HepG2 (cell line): ENCODE measurements at regions not wholly inside any gene's neighbourhood (a gene's known extent, or its start where the extent isn't known, plus 50 kb on each side); places are given as distances from the start of the nearest gene placed in this dataset.
A peak's percentile ranks its signal among the peaks of the same experiment; 100 is the strongest.

Experiments
- ATAC-seq: fragments of 200-7000 bp; cut with Tn5 transposase; 3 replicates; pipeline ENCODE4 v1.9.1; 2020; ENCODE audit warnings: mild to moderate bottlenecking, moderate library complexity
- BruUV-seq: library from RNA; stranded (reverse); fragments of 400-500 nt; replicated peaks from 2 replicates; lab custom pipeline; 2021; lab: Mats Ljungman, UMichigan
- CTCF ChIA-PET: fragments of 300-600 bp; formaldehyde crosslinking; extraction: SDS; loops from one replicate; lab custom pipeline; 2021; ENCODE audit warnings: low total read pairs, inconsistent platforms, low intra/inter-chr PET ratio; lab: Yijun Ruan, JAX
- POLR2A ChIA-PET: fragments of 350-600 bp; sonication (Branson Sonifier 250); formaldehyde crosslinking; loops from one replicate; lab custom pipeline; 2020; ENCODE audit warnings: antibody characterized with exemption, inconsistent platforms; lab: Yijun Ruan, JAX
- DNase-seq: peaks from one replicate; pipeline ENCODE4 v3.0.0-alpha.2; 2015; ENCODE audit warnings: low spot score
- FAIRE-seq: peaks from 3 replicates; lab custom pipeline; 2011; peaks lifted over from hg19 to GRCh38; lab: Jason Lieb, UNC
- H2AFZ ChIP-seq: one replicate; pipeline ENCODE4 v1.6.1; 2011; ENCODE audit warnings: low read length, inconsistent platforms
- H3K27ac ChIP-seq: fragments of 300-600 bp; 3 replicates; pipeline ENCODE4 v1.8.0; 2011; ENCODE audit warnings: mixed run types, mild to moderate bottlenecking, mixed read lengths, low read length, inconsistent platforms; ENCODE audit not compliant: insufficient read depth; ENCODE audit errors: extremely low read length
- H3K27me3 ChIP-seq, 2 experiments: fragments of 200-600 bp in 1 of 2; 2 replicates in 1 of 2; 3 replicates in 1 of 2; pipeline versions ENCODE4 v1.6.0 to v1.8.0; 2011; ENCODE audit warnings: low read length in 2 of 2, mild to moderate bottlenecking in 2 of 2, moderate library complexity in 2 of 2, inconsistent platforms in 1 of 2; ENCODE audit not compliant: insufficient read depth in 2 of 2, control insufficient read depth in 1 of 2
- H3K36me3 ChIP-seq, 2 experiments: fragments of 200-600 bp in 1 of 2; replicated peaks in 1 of 2; 2 replicates in 1 of 2; 3 replicates in 1 of 2; pipeline versions ENCODE4 v1.5.1 to v1.8.0; 2011; ENCODE audit warnings: low read length in 2 of 2, inconsistent platforms in 1 of 2; ENCODE audit not compliant: insufficient read depth in 2 of 2, control insufficient read depth in 1 of 2
- H3K4me1 ChIP-seq: 2 replicates; pipeline ENCODE4 v1.5.1; 2012; ENCODE audit warnings: low read length, inconsistent platforms; ENCODE audit not compliant: insufficient read depth
- H3K4me2 ChIP-seq: 2 replicates; pipeline ENCODE4 v1.6.0; 2011; ENCODE audit warnings: low read depth, low read length, inconsistent platforms
- H3K4me3 ChIP-seq, 3 experiments: fragments of 200-600 bp in 1 of 3; sonication (generic), shearing (Covaris generic) in 1 of 3; replicated peaks in 1 of 3; 2 replicates each; pipeline ENCODE4 v1.5.1; 2011 to 2016; ENCODE audit warnings: low read length in 3 of 3, inconsistent platforms in 2 of 3, low read depth in 2 of 3, mild to moderate bottlenecking in 2 of 3, control low read depth in 1 of 3, mixed read lengths in 1 of 3; ENCODE audit not compliant: insufficient read depth in 1 of 3
- H3K79me2 ChIP-seq: one replicate; pipeline ENCODE4 v1.6.1; 2011; ENCODE audit warnings: low read length, inconsistent platforms; ENCODE audit not compliant: insufficient read depth
- H3K9ac ChIP-seq: 2 replicates; pipeline ENCODE4 v1.6.0; 2011; ENCODE audit warnings: mild to moderate bottlenecking, low read depth, low read length, inconsistent platforms; ENCODE audit not compliant: insufficient read depth
- H3K9me3 ChIP-seq: 2 replicates; pipeline ENCODE4 v1.5.1; 2012; ENCODE audit warnings: mild to moderate bottlenecking, low read length
- H4K20me1 ChIP-seq: 2 replicates; pipeline ENCODE4 v1.6.0; 2011; ENCODE audit warnings: inconsistent platforms, mild to moderate bottlenecking, low read length, moderate library complexity; ENCODE audit not compliant: insufficient read depth
- ATF7 ChIP-seq, 2 experiments: fragments of 450-650 bp in 1 of 2; sonication (generic) in 1 of 2; formaldehyde crosslinking in 1 of 2; IDR thresholded peaks; 2 replicates each; pipeline versions ENCODE4 v1.4.0 to v1.6.1; 2016 to 2020; ENCODE audit warnings: antibody characterized with exemption in 1 of 2, mild to moderate bottlenecking in 1 of 2, missing genetic modification reagents in 1 of 2
- CREB1 ChIP-seq, 2 experiments: fragments of 450-650 bp in 1 of 2; IDR thresholded peaks; 2 replicates each; pipeline ENCODE4 v1.6.1; 2016 to 2017; ENCODE audit warnings: control low read depth in 1 of 2, mild to moderate bottlenecking in 1 of 2, missing compliant biosample characterization in 1 of 2, missing genetic modification characterization in 1 of 2
- HDAC6 ChIP-seq: fragments of 200-600 bp; sonication (generic); IDR thresholded peaks from 2 replicates; pipeline ENCODE4 v1.7.0; 2017; ENCODE audit warnings: mild to moderate bottlenecking, antibody characterized with exemption, low read length, low read depth
- HOXA5 ChIP-seq: sonication (generic); formaldehyde crosslinking; IDR thresholded peaks from 2 replicates; pipeline ENCODE4 v1.4.0; 2020; ENCODE audit warnings: missing genetic modification reagents
- THAP11 ChIP-seq: IDR thresholded peaks from 2 replicates; pipeline ENCODE4 v1.6.1; 2016; ENCODE audit warnings: missing biosample characterization, missing genetic modification reagents
- ZNF720 ChIP-seq: sonication (generic); formaldehyde crosslinking; IDR thresholded peaks from 2 replicates; pipeline ENCODE4 v1.4.0; 2020; ENCODE audit warnings: missing genetic modification reagents
- WGBS: methylation state at CpG from one replicate; pipeline ENCODE4 v1.1.6; 2017; ENCODE audit warnings: low lambda C conversion rate; 5-methylcytosine and 5-hydroxymethylcytosine counted together
- in situ Hi-C: cut with HindIII; loops from 2 replicates; pipeline ENCODE4 v1.10.0; 2017; ENCODE audit warnings: low pct_unique_long_range_greater_than_20kb; ENCODE audit not compliant: extremely low pct_ligation_motif_present
- intact Hi-C: fragments of 100-400 bp; cut with micrococcal nuclease; formaldehyde crosslinking; loops from one replicate; pipeline ENCODE4 v1.10.0; 2022; ENCODE audit not compliant: unreplicated experiment

DNA sequence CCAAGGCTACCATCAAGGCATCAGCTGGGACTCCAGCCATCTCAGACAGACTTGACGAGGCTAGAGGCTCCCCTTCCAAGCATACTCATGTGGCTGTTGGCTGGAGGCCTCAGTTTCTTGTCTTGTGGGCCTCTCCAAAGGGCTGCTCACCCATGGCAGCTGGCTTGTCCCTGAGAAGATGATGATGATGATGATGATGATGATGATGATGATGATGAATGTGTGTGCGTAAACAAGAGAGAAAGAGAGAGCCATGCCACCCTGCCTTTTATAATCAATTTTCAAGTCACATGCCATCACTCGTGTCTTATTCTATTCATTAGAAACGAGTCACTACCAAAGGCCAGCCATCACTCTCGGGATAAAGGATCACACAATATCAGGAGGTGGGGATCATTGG, 60.5 kb upstream of the ADGRG2 start:
- Histone ChIP-seq H3K9ac (no peak overlapping the region), H3K27me3 (no peaks in the 10 kb centered on the region), H3K27ac (no peak overlapping the region), H3K36me3 (no peaks in the 10 kb centered on the region), H3K9me3 (no peaks in the 10 kb centered on the region), H4K20me1 (no peaks in the 10 kb centered on the region), H2AFZ (no peak overlapping the region)
- in situ Hi-C loops = no loop called here
- no TSS peak for BruUV-seq
- ChIA-PET CTCF (no interaction called here), POLR2A (no interaction called here)
- 27% methylated on average over 3 of the region's 5 CpGs for WGBS
- ATAC-seq = no peak
- DNase-seq = no peak
- intact Hi-C loops = no loop called here
- no peak for FAIRE-seq
- TF ChIP-seq CREB1 (IDR thresholded peaks at IDR 0.05) (peak; percentile 53), CREB1 (CRISPR knock-in tag; IDR thresholded peaks at IDR 0.05) (no peak), ATF7 (IDR thresholded peaks at IDR 0.05) (no peak), ATF7 (CRISPR knock-in tag; IDR thresholded peaks at IDR 0.05) (no peak)
- TF ChIP-seq, all 625 proteins: peak for 1
- H3K4me3 ChIP-seq = no peak overlapping the region
- no peaks in the 10 kb centered on the region for H3K4me1 ChIP-seq
- no peaks in the 10 kb centered on the region for H3K79me2 ChIP-seq
- no peak overlapping the region for H3K4me2 ChIP-seq

DNA sequence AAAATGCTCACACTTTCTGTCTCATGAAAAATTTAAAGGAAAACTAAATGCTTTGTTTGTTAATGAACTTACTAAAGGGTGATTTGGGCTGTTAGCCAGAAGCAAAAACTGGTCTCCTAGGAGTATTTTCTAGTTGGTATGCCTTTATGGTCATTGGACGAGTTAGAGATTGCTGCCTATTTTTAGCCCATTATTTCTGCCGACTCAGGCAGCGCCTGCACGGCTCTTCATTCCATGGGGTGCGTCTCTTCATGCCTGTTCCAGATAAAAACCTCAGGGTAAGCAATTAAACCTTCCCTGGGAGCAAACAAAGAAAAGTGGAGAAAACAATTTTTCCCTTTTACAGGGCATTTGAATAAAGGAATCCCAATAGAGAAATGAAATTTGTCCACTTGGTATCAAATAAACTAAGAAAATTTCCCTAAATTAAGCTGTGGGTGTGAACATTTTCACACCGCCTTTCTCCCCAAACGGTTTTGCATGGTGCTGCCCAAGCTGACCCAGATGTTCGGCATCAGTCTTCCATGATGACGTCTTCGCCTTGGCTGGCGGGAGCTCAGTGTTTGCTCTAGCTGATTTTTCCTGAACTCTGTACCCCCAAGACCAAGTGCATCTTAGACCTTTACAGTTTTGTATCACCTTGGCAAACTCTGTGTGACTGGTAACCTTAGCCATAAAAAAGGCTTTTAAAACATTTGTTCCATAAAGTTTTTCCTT, 61.7 kb upstream of the ADGRG2 start:
- Histone ChIP-seq H3K4me2 (no peak overlapping the region), H3K36me3 (no peaks in the 10 kb centered on the region), H3K79me2 (no peaks in the 10 kb centered on the region), H2AFZ (no peak overlapping the region), H3K27ac (no peak overlapping the region)
- DNase-seq (no peak), ATAC-seq (no peak), FAIRE-seq (no peak)
- WGBS = 19% methylated on average over 7 of the region's 11 CpGs
- intact Hi-C loops = no loop called here
- in situ Hi-C loops = no loop called here
- CTCF ChIA-PET = no interaction called here
- TF ChIP-seq ZNF720 (CRISPR knock-in tag) = no peak
- no peak for TF ChIP-seq HOXA5
- TF ChIP-seq THAP11 (CRISPR knock-in tag) = no peak
- TF ChIP-seq HDAC6 = no peak
- TF ChIP-seq, all 625 proteins: peak for 0
- no peak overlapping the region for H3K9ac ChIP-seq
- no peaks in the 10 kb centered on the region for H3K9me3 ChIP-seq
- BruUV-seq = no TSS peak
- no peaks in the 10 kb centered on the region for H3K4me1 ChIP-seq
- H4K20me1 ChIP-seq = no peaks in the 10 kb centered on the region
- POLR2A ChIA-PET = no interaction called here
- no peak overlapping the region for H3K4me3 ChIP-seq
- no peaks in the 10 kb centered on the region for H3K27me3 ChIP-seq
